Stimulated activated memory B cell treated with anti-CD40 and anti-IgM and Interleukin-4, amounts not matched to agents 10 μg/mL and 1 μg/mL and 100 μg/mL, for 72 hours (primary cell): ENCODE measurements at regions not wholly inside any gene's neighbourhood (a gene's known extent, or its start where the extent isn't known, plus 50 kb on each side); places are given as distances from the start of the nearest gene placed in this dataset.
"Not testable (repeated sequence)": the region's sequence is repeated elsewhere in the genome, so short reads cannot be mapped to it uniquely, and the experiment has no call there.

Experiments used
- ATAC-seq: fragments of 150-1000 bp; cut with Tn5 transposase; 2 replicates; pipeline ENCODE4 v1.10.0; 2021
- H3K27ac Mint-ChIP-seq: one replicate; pipeline ENCODE4 v1.8.0; 2022; ENCODE audit warnings: mild to moderate bottlenecking, mixed read lengths
- H3K27me3 Mint-ChIP-seq: one replicate; pipeline ENCODE4 v1.8.0; 2022; ENCODE audit warnings: mixed read lengths
- H3K36me3 Mint-ChIP-seq: one replicate; pipeline ENCODE4 v1.8.0; 2022; ENCODE audit warnings: mixed read lengths
- H3K4me1 Mint-ChIP-seq: one replicate; pipeline ENCODE4 v1.8.0; 2022; ENCODE audit warnings: mixed read lengths
- H3K4me3 Mint-ChIP-seq: one replicate; pipeline ENCODE4 v1.8.0; 2022; ENCODE audit warnings: mild to moderate bottlenecking, moderate library complexity, mixed read lengths
- H3K9me3 Mint-ChIP-seq: one replicate; pipeline ENCODE4 v1.8.0; 2022; ENCODE audit warnings: mixed read lengths

DNA sequence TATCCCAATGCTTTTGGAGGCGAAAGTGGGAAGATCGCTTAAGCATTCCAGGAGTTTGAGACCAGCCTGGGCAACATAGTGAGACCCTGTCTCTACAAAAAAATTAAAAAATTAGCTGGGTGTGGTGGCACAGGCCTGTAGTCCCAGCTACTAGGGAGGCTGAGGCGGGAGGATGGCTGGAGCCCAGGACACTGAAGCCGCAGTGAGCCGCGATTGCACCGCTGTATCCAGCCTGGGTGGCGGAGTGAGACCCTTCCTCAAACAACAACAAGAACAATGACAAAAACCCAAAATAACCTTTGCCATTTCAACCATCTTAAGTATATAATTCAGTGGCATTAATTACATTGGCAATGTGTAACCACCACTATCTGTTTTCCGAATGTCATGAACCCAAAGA lies 108.9 kb upstream of the COL5A1 start:
- H3K27me3 Mint-ChIP-seq: peaks cover 38% of the 10 kb centered on the region
- not testable (repeated sequence) for ATAC-seq, H3K27ac Mint-ChIP-seq, H3K9me3 Mint-ChIP-seq, H3K4me3 Mint-ChIP-seq, H3K4me1 Mint-ChIP-seq, H3K36me3 Mint-ChIP-seq

DNA sequence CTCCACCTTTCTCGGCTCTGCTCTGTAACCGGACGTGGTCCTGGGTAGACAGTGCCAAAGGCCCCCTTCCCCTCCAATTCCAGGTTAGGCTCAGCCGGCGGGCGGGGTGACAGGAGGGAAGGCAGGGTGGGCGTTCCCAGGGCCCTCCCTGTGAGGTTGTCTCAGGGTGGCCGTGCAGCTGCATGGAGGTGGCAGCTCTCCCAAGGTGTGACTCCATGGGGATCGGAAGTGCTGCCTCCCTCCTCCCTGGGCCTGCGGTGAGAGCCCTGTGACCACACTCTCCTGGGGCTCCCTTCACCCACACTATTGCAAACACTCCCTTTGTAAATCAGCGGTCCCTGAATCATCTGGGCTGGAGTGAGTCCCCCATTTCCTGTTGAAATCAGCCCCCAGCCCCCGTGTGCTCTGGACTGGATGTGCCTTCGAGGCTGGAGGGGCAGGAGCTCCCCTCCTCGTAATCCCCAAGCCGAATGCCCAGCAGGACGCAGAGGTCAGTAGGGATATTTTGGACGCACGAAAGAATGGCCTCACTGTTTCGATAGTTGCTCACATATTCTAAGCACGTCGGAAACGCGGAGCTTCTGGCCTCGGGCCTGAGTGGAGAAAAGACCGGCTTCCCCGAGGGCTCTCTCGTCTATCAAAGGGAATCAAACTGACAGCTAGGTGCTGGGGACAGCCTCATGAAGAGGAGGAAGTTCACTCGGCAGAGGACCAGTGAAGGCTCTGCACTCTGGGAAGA lies 107.6 kb upstream of the COL5A1 start:
- H3K27ac Mint-ChIP-seq: no peak overlapping the region
- peaks cover 43% of the 10 kb centered on the region for H3K27me3 Mint-ChIP-seq
- no peak overlapping the region for H3K4me3 Mint-ChIP-seq
- H3K4me1 Mint-ChIP-seq: no peaks in the 10 kb centered on the region
- ATAC-seq: no peak
- no peaks in the 10 kb centered on the region for H3K36me3 Mint-ChIP-seq
- peaks cover 10% of the 10 kb centered on the region for H3K9me3 Mint-ChIP-seq

GRCh38 chr9:134534661-134535080 lies 106.9 kb upstream of the COL5A1 start:
- Mint-ChIP-seq H3K9me3 (peaks cover 10% of the 10 kb centered on the region), H3K4me1 (no peaks in the 10 kb centered on the region), H3K36me3 (no peaks in the 10 kb centered on the region), H3K4me3 (no peak overlapping the region), H3K27ac (no peak overlapping the region), H3K27me3 (peaks cover 37% of the 10 kb centered on the region)
- ATAC-seq: no peak

GRCh38 chr9:134535171-134535570 lies 106.4 kb upstream of the COL5A1 start:
- ATAC-seq: no peak
- H3K27ac Mint-ChIP-seq: no peak overlapping the region
- H3K9me3 Mint-ChIP-seq: peaks cover 7% of the 10 kb centered on the region
- H3K4me1 Mint-ChIP-seq: no peaks in the 10 kb centered on the region
- H3K36me3 Mint-ChIP-seq: no peaks in the 10 kb centered on the region
- peaks cover 32% of the 10 kb centered on the region for H3K27me3 Mint-ChIP-seq
- no peak overlapping the region for H3K4me3 Mint-ChIP-seq

DNA sequence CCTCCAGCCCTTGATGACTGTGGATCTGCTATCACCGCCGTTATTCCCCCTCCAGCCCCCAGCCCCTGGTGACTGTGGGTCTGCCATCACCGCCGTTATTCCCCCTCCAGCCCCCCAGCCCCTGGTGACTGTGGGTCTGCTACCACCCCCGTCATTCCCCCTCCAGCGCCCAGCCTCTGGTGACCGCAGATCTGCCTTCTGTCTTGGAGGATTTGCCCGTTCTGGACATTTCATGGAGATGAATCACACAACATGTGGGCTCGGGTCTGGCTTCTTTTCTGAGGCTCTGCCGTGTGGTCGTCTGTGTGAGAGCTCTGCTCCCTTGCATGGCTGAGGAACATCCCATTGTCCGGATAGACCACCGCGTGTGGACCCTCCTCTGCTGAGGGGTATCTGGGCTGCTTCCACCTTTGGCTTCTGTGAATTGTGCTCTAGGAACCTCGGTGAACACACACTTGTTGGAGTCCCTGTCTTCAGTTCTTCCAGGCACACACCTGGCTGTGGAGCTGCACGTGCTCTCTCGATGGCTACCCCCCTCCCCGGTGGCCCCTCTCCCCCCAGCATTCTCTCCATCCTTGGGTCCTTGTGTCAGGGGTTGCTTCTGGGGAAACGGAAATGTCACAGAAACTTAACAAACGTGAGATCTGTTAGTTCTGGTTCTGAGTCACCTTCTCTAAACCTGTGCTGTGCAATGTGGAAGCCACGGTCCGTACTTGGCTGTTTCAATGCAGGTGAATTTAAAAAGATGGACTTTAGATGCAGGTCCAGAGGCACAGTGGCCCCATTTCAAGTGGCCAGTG lies 105.3 kb upstream of the COL5A1 start:
- no peaks in the 10 kb centered on the region for H3K9me3 Mint-ChIP-seq
- no peak overlapping the region for H3K4me3 Mint-ChIP-seq
- no peak overlapping the region for H3K27ac Mint-ChIP-seq
- no peaks in the 10 kb centered on the region for H3K4me1 Mint-ChIP-seq
- H3K27me3 Mint-ChIP-seq: peaks cover 21% of the 10 kb centered on the region
- no peaks in the 10 kb centered on the region for H3K36me3 Mint-ChIP-seq
- ATAC-seq: no peak

DNA sequence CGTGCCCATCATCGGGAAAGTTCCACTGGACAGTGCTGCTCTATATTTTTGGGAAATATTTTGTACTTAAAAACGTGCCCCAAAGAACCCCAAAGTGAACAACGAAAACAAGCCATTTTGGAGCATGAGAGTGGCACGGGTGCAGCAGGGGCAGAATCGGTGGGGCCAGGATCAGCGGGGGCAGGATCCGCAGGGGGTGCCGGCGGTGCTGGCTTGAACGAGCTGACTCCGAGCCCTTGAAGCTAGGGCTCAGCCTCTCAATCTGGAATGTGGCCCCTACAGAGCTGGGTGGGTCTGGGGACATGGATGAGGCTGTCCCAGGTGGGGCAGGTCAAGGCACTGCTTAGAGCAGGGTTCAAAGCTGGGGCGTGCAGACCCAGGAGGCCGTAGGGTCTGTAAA lies 104.7 kb upstream of the COL5A1 start:
- no peaks in the 10 kb centered on the region for H3K9me3 Mint-ChIP-seq
- no peak overlapping the region for H3K27ac Mint-ChIP-seq
- H3K36me3 Mint-ChIP-seq: no peaks in the 10 kb centered on the region
- peaks cover 20% of the 10 kb centered on the region for H3K27me3 Mint-ChIP-seq
- ATAC-seq: no peak
- no peak overlapping the region for H3K4me3 Mint-ChIP-seq
- no peaks in the 10 kb centered on the region for H3K4me1 Mint-ChIP-seq

DNA sequence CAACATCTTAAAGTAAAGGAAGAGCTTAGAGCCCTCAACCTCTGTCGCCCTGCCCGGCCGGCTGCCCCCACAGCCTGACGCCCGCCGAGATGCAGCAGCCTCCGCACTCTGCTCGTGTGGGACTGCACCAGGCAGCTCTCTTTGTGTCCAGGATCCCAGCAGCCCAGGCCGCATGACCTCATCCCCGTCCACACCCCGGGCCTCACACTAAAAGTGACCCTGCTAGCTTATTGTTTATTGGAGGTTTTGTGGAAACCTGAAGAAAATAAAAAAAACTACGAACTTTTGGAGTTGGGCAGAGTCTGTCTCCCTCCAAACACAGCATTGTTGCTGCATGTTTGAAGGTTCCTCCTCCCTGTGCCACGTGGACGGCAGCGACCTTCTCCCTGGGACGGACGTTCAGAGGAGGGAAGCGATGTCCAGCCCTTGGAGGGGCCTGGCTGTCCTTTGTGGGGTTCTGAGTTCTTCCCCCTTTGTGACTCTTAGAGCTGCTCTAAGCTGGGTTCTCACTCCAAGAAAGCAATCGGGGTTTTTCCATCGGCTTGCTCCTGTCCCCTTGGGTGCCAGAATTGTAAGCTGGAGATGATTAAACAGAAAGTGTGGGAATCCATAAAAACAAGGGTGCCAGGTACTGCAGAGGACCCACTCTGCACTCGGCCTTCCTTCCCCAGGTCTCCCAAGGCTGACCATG lies 103.5 kb upstream of the COL5A1 start:
- Mint-ChIP-seq H3K4me3 (no peak overlapping the region), H3K27me3 (peaks cover 20% of the 10 kb centered on the region), H3K4me1 (no peaks in the 10 kb centered on the region), H3K36me3 (no peaks in the 10 kb centered on the region), H3K9me3 (no peaks in the 10 kb centered on the region), H3K27ac (no peak overlapping the region)
- ATAC-seq: no peak

GRCh38 chr9:134538856-134539566 lies 102.6 kb upstream of the COL5A1 start:
- no peaks in the 10 kb centered on the region for H3K36me3 Mint-ChIP-seq
- no peak overlapping the region for H3K4me3 Mint-ChIP-seq
- H3K27me3 Mint-ChIP-seq: peaks cover 20% of the 10 kb centered on the region
- no peak overlapping the region for H3K27ac Mint-ChIP-seq
- H3K4me1 Mint-ChIP-seq: no peaks in the 10 kb centered on the region
- no peaks in the 10 kb centered on the region for H3K9me3 Mint-ChIP-seq
- no peak for ATAC-seq

GRCh38 chr9:134539586-134540194 lies 101.9 kb upstream of the COL5A1 start:
- H3K27ac Mint-ChIP-seq: no peak overlapping the region
- ATAC-seq: no peak
- no peaks in the 10 kb centered on the region for H3K9me3 Mint-ChIP-seq
- H3K27me3 Mint-ChIP-seq: peaks cover 20% of the 10 kb centered on the region
- no peaks in the 10 kb centered on the region for H3K4me1 Mint-ChIP-seq
- H3K36me3 Mint-ChIP-seq: no peaks in the 10 kb centered on the region
- no peak overlapping the region for H3K4me3 Mint-ChIP-seq

GRCh38 chr9:134540276-134541096 lies 101.1 kb upstream of the COL5A1 start:
- ATAC-seq: no peak

GRCh38 chr9:134541097-134541747 lies 100.4 kb upstream of the COL5A1 start:
- no peak for ATAC-seq
- Mint-ChIP-seq H3K4me3 (no peak overlapping the region), H3K27me3 (peaks cover 25% of the 10 kb centered on the region), H3K4me1 (no peaks in the 10 kb centered on the region), H3K27ac (no peak overlapping the region), H3K9me3 (no peaks in the 10 kb centered on the region), H3K36me3 (no peaks in the 10 kb centered on the region)

More at GRCh38 chr9:134540276-134541096, 101.1 kb upstream of the COL5A1 start:
- Mint-ChIP-seq H3K4me3 (no peak overlapping the region), H3K36me3 (no peaks in the 10 kb centered on the region), H3K27ac (no peak overlapping the region), H3K4me1 (no peaks in the 10 kb centered on the region), H3K9me3 (no peaks in the 10 kb centered on the region), H3K27me3 (peaks cover 20% of the 10 kb centered on the region)

GRCh38 chr9:134544388-134545214 lies 97.0 kb upstream of the COL5A1 start:
- H3K27me3 Mint-ChIP-seq: peaks cover 34% of the 10 kb centered on the region

DNA sequence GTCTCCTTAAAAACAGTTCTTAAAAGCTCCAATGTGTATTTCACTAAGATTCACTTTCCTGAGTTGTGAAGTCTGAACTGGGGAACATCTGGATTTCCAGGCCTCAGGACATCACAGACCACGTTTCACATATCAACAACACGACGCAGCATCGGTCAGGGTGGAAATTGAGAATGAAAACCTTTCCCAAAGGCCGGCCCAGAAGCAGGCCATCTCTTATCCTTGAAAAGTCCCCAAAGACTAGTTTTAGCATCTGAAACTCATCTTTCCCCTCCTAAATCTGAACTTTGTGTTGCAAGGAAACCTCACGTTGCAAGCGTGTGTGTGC lies 96.4 kb upstream of the COL5A1 start:
- H3K4me3 Mint-ChIP-seq: no peak overlapping the region
- no peaks in the 10 kb centered on the region for H3K4me1 Mint-ChIP-seq
- H3K9me3 Mint-ChIP-seq: no peaks in the 10 kb centered on the region
- ATAC-seq: no peak
- peaks cover 35% of the 10 kb centered on the region for H3K27me3 Mint-ChIP-seq
- no peaks in the 10 kb centered on the region for H3K36me3 Mint-ChIP-seq
- H3K27ac Mint-ChIP-seq: no peak overlapping the region

More at GRCh38 chr9:134544388-134545214, 97.0 kb upstream of the COL5A1 start:
- ATAC-seq: no peak
- Mint-ChIP-seq H3K36me3 (no peaks in the 10 kb centered on the region), H3K4me1 (no peaks in the 10 kb centered on the region), H3K9me3 (no peaks in the 10 kb centered on the region), H3K27ac (no peak overlapping the region), H3K4me3 (no peak overlapping the region)
